ENCODE measurements at regions not wholly inside any gene's neighbourhood (a gene's known extent, or its start where the extent isn't known, plus 50 kb on each side); places are given as distances from the start of the nearest gene placed in this dataset.

- H3K36me3 Mint-ChIP-seq (ENCODE audit: low read depth) = no peaks in the 10 kb centered on the region
- ChIA-PET CTCF (interaction anchor here (1.3 kb wide), 1 partner anchor 10 kb away, joined by 3 read pairs; no protein-coding TSS in a partner anchor), POLR2A (no interaction called here)
- H3K4me3 Mint-ChIP-seq = no peak overlapping the region
- no peaks in the 10 kb centered on the region for H3K27me3 Mint-ChIP-seq
- no peak for DNase-seq
- no peaks in the 10 kb centered on the region for H3K9me3 Mint-ChIP-seq
- peaks cover 2% of the 10 kb centered on the region for H3K4me1 Mint-ChIP-seq
- H3K27ac Mint-ChIP-seq = no peak overlapping the region
Observed at GRCh38 chr7:11221984-11222383, 248.3 kb downstream of the PHF14 start.

- no peak for DNase-seq
- CTCF ChIA-PET = interaction anchor here (4.5 kb wide), 1 partner anchor 12 kb away, joined by 23 read pairs; no protein-coding TSS in a partner anchor
- Mint-ChIP-seq H3K27ac (no peak overlapping the region), H3K4me3 (no peak overlapping the region), H3K36me3 (ENCODE audit: low read depth) (no peaks in the 10 kb centered on the region), H3K4me1 (no peaks in the 10 kb centered on the region), H3K27me3 (no peaks in the 10 kb centered on the region), H3K9me3 (no peaks in the 10 kb centered on the region)
- POLR2A ChIA-PET = no interaction called here
Observed at GRCh38 chr7:11224535-11224934, 250.9 kb downstream of the PHF14 start.

- no peaks in the 10 kb centered on the region for H3K36me3 Mint-ChIP-seq (ENCODE audit: low read depth)
- ChIA-PET POLR2A (no interaction called here), CTCF (no interaction called here)
- H3K4me1 Mint-ChIP-seq = no peaks in the 10 kb centered on the region
- no peak overlapping the region for H3K27ac Mint-ChIP-seq
- no peak for DNase-seq
- H3K27me3 Mint-ChIP-seq = no peaks in the 10 kb centered on the region
- H3K9me3 Mint-ChIP-seq = no peaks in the 10 kb centered on the region
- H3K4me3 Mint-ChIP-seq = no peak overlapping the region
Observed at GRCh38 chr7:11228515-11228914, 254.8 kb downstream of the PHF14 start.

GRCh38 chr7:11231190-11231589, 257.5 kb downstream of the PHF14 start:
- no peak for DNase-seq
- Mint-ChIP-seq H3K4me3 (no peak overlapping the region), H3K9me3 (no peaks in the 10 kb centered on the region), H3K36me3 (ENCODE audit: low read depth) (no peaks in the 10 kb centered on the region), H3K27me3 (no peaks in the 10 kb centered on the region), H3K27ac (no peak overlapping the region), H3K4me1 (no peaks in the 10 kb centered on the region)
- ChIA-PET POLR2A (no interaction called here), CTCF (no interaction called here)

GRCh38 chr7:11232462-11232861, 258.8 kb downstream of the PHF14 start:
- POLR2A ChIA-PET = no interaction called here
- Mint-ChIP-seq H3K9me3 (no peaks in the 10 kb centered on the region), H3K27me3 (no peaks in the 10 kb centered on the region), H3K4me1 (no peaks in the 10 kb centered on the region), H3K36me3 (ENCODE audit: low read depth) (no peaks in the 10 kb centered on the region), H3K4me3 (no peak overlapping the region), H3K27ac (no peak overlapping the region)
- CTCF ChIA-PET = interaction anchor here (0.8 kb wide), 1 partner anchor 10 kb away, joined by 3 read pairs; no protein-coding TSS in a partner anchor
- no peak for DNase-seq

- Mint-ChIP-seq H3K4me1 (no peaks in the 10 kb centered on the region), H3K4me3 (no peak overlapping the region), H3K27ac (no peak overlapping the region), H3K9me3 (no peaks in the 10 kb centered on the region), H3K36me3 (ENCODE audit: low read depth) (no peaks in the 10 kb centered on the region), H3K27me3 (no peaks in the 10 kb centered on the region)
- no peak for DNase-seq
- POLR2A ChIA-PET = no interaction called here
- CTCF ChIA-PET = no interaction called here
Observed at GRCh38 chr7:11233871-11234270, 260.2 kb downstream of the PHF14 start.

GRCh38 chr7:11235491-11235890, 261.8 kb downstream of the PHF14 start:
- ChIA-PET POLR2A (no interaction called here), CTCF (no interaction called here)
- no peak for DNase-seq
- Mint-ChIP-seq H3K9me3 (no peaks in the 10 kb centered on the region), H3K4me3 (no peak overlapping the region), H3K36me3 (ENCODE audit: low read depth) (no peaks in the 10 kb centered on the region), H3K4me1 (no peaks in the 10 kb centered on the region), H3K27me3 (no peaks in the 10 kb centered on the region), H3K27ac (no peak overlapping the region)

GRCh38 chr7:11236680-11237079, 263.0 kb downstream of the PHF14 start:
- ChIA-PET CTCF (no interaction called here), POLR2A (no interaction called here)
- no peak overlapping the region for H3K27ac Mint-ChIP-seq
- no peak overlapping the region for H3K4me3 Mint-ChIP-seq
- DNase-seq = no peak
- no peaks in the 10 kb centered on the region for H3K36me3 Mint-ChIP-seq (ENCODE audit: low read depth)
- H3K4me1 Mint-ChIP-seq = no peaks in the 10 kb centered on the region
- no peaks in the 10 kb centered on the region for H3K9me3 Mint-ChIP-seq
- H3K27me3 Mint-ChIP-seq = no peaks in the 10 kb centered on the region

GRCh38 chr7:11237742-11238141, 264.1 kb downstream of the PHF14 start:
- DNase-seq = no peak
- Mint-ChIP-seq H3K27me3 (no peaks in the 10 kb centered on the region), H3K4me3 (no peak overlapping the region), H3K9me3 (no peaks in the 10 kb centered on the region), H3K27ac (no peak overlapping the region), H3K4me1 (no peaks in the 10 kb centered on the region), H3K36me3 (ENCODE audit: low read depth) (no peaks in the 10 kb centered on the region)
- ChIA-PET CTCF (no interaction called here), POLR2A (no interaction called here)

GRCh38 chr7:11239316-11239715, 265.6 kb downstream of the PHF14 start:
- no peak for DNase-seq
- Mint-ChIP-seq H3K27ac (no peak overlapping the region), H3K4me1 (no peaks in the 10 kb centered on the region), H3K27me3 (no peaks in the 10 kb centered on the region), H3K4me3 (no peak overlapping the region), H3K9me3 (no peaks in the 10 kb centered on the region), H3K36me3 (ENCODE audit: low read depth) (no peaks in the 10 kb centered on the region)
- ChIA-PET POLR2A (no interaction called here), CTCF (no interaction called here)

GRCh38 chr7:11243739-11244138, 270.1 kb downstream of the PHF14 start:
- no peak for DNase-seq
- POLR2A ChIA-PET = no interaction called here

GRCh38 chr7:11244149-11244548, 270.5 kb downstream of the PHF14 start:
- ChIA-PET POLR2A (no interaction called here), CTCF (interaction anchor here (1.1 kb wide), 1 partner anchor 33 kb away, joined by 4 read pairs; no protein-coding TSS in a partner anchor)
- no peak overlapping the region for H3K4me3 Mint-ChIP-seq
- H3K9me3 Mint-ChIP-seq = no peaks in the 10 kb centered on the region
- no peaks in the 10 kb centered on the region for H3K4me1 Mint-ChIP-seq
- no peaks in the 10 kb centered on the region for H3K36me3 Mint-ChIP-seq (ENCODE audit: low read depth)
- H3K27ac Mint-ChIP-seq = no peak overlapping the region
- H3K27me3 Mint-ChIP-seq = peaks cover 3% of the 10 kb centered on the region
- no peak for DNase-seq

More at GRCh38 chr7:11243739-11244138, 270.1 kb downstream of the PHF14 start:
- no peak overlapping the region for H3K4me3 Mint-ChIP-seq
- H3K27me3 Mint-ChIP-seq = peaks cover 3% of the 10 kb centered on the region
- H3K36me3 Mint-ChIP-seq (ENCODE audit: low read depth) = no peaks in the 10 kb centered on the region
- CTCF ChIA-PET = no interaction called here
- H3K4me1 Mint-ChIP-seq = no peaks in the 10 kb centered on the region
- no peak overlapping the region for H3K27ac Mint-ChIP-seq
- H3K9me3 Mint-ChIP-seq = no peaks in the 10 kb centered on the region

- ChIA-PET POLR2A (no interaction called here), CTCF (no interaction called here)
- no peaks in the 10 kb centered on the region for H3K9me3 Mint-ChIP-seq
- no peaks in the 10 kb centered on the region for H3K36me3 Mint-ChIP-seq (ENCODE audit: low read depth)
- no peak for DNase-seq
- no peak overlapping the region for H3K4me3 Mint-ChIP-seq
- H3K27me3 Mint-ChIP-seq = peaks cover 3% of the 10 kb centered on the region
- H3K4me1 Mint-ChIP-seq = no peaks in the 10 kb centered on the region
- no peak overlapping the region for H3K27ac Mint-ChIP-seq
Observed at GRCh38 chr7:11247545-11247944, 273.9 kb downstream of the PHF14 start.

GRCh38 chr7:11251436-11251835, 277.8 kb downstream of the PHF14 start:
- Mint-ChIP-seq H3K27ac (no peak overlapping the region), H3K27me3 (no peaks in the 10 kb centered on the region), H3K36me3 (ENCODE audit: low read depth) (no peaks in the 10 kb centered on the region), H3K4me1 (no peaks in the 10 kb centered on the region), H3K4me3 (no peak overlapping the region), H3K9me3 (no peaks in the 10 kb centered on the region)
- CTCF ChIA-PET = no interaction called here
- DNase-seq = no peak
- POLR2A ChIA-PET = no interaction called here

Data from activated CD4-positive, alpha-beta memory T cell treated with anti-CD3 and anti-CD28 coated beads, Interleukin-2, amount 10 ng/mL, durations not matched to agents 7 days and 5 days (primary cell).